Adipocyte (in vitro differentiated cells): ENCODE measurements at regions not wholly inside any gene's neighbourhood (a gene's known extent, or its start where the extent isn't known, plus 50 kb on each side); places are given as distances from the start of the nearest gene placed in this dataset.

Source experiments
- DNase-seq: peaks from one replicate; pipeline ENCODE4 v3.0.0-alpha.2; 2015; ENCODE audit warnings: low read depth
- H3K27me3 ChIP-seq: replicated peaks from 2 replicates; pipeline ENCODE4 v1.7.0; 2013; ENCODE audit warnings: mild to moderate bottlenecking, low read length, moderate library complexity; ENCODE audit not compliant: control insufficient read depth, insufficient read depth
- H3K36me3 ChIP-seq: 2 replicates; pipeline ENCODE4 v1.7.0; 2013; ENCODE audit warnings: low read length, mild to moderate bottlenecking, moderate library complexity; ENCODE audit not compliant: control insufficient read depth, insufficient read depth, severe bottlenecking
- H3K4me1 ChIP-seq: 2 replicates; pipeline ENCODE4 v1.7.0; 2013; ENCODE audit warnings: mild to moderate bottlenecking, low read length, moderate library complexity; ENCODE audit not compliant: control insufficient read depth, insufficient read depth
- H3K4me3 ChIP-seq: 2 replicates; pipeline ENCODE4 v1.7.0; 2013; ENCODE audit warnings: mild to moderate bottlenecking, low read length, moderate library complexity
- H3K9ac ChIP-seq: 2 replicates; pipeline ENCODE4 v1.7.0; 2013; ENCODE audit warnings: mild to moderate bottlenecking, low read length, moderate library complexity
- H3K9me3 ChIP-seq: 2 replicates; pipeline ENCODE4 v1.7.0; 2013; ENCODE audit warnings: mild to moderate bottlenecking, low read length, moderate library complexity; ENCODE audit not compliant: control insufficient read depth

GRCh38 chr12:28023156-28023887, 50.8 kb upstream of the PTHLH start:
- Histone ChIP-seq H3K36me3 (no peaks in the 10 kb centered on the region), H3K9ac (no peak overlapping the region), H3K27me3 (no peaks in the 10 kb centered on the region), H3K9me3 (no peaks in the 10 kb centered on the region), H3K4me1 (peaks cover 18% of the 10 kb centered on the region), H3K4me3 (no peak overlapping the region)
- DNase-seq, result peak; percentile 53

GRCh38 chr12:28024231-28024995, 51.9 kb upstream of the PTHLH start:
- Histone ChIP-seq H3K27me3 (no peaks in the 10 kb centered on the region), H3K9me3 (no peaks in the 10 kb centered on the region), H3K4me1 (peaks cover 18% of the 10 kb centered on the region), H3K36me3 (no peaks in the 10 kb centered on the region), H3K4me3 (no peak overlapping the region), H3K9ac (no peak overlapping the region)
- peak; percentile 34 for DNase-seq

- no peak for DNase-seq
Measured at GRCh38 chr12:28025821-28026505, 53.4 kb upstream of the PTHLH start.

GRCh38 chr12:28026701-28027100, 54.2 kb upstream of the PTHLH start:
- no peaks in the 10 kb centered on the region for H3K27me3 ChIP-seq
- H3K36me3 ChIP-seq, result no peaks in the 10 kb centered on the region
- H3K4me3 ChIP-seq, result no peak overlapping the region
- no peak overlapping the region for H3K9ac ChIP-seq
- H3K9me3 ChIP-seq, result no peaks in the 10 kb centered on the region
- no peak for DNase-seq
- peaks cover 18% of the 10 kb centered on the region for H3K4me1 ChIP-seq

More at GRCh38 chr12:28025821-28026505, 53.4 kb upstream of the PTHLH start:
- Histone ChIP-seq H3K36me3 (no peaks in the 10 kb centered on the region), H3K9ac (no peak overlapping the region), H3K4me1 (peaks cover 18% of the 10 kb centered on the region), H3K27me3 (no peaks in the 10 kb centered on the region), H3K9me3 (no peaks in the 10 kb centered on the region), H3K4me3 (no peak overlapping the region)

GRCh38 chr12:28027328-28027727, 54.8 kb upstream of the PTHLH start:
- no peaks in the 10 kb centered on the region for H3K27me3 ChIP-seq
- H3K9ac ChIP-seq, result no peak overlapping the region
- no peaks in the 10 kb centered on the region for H3K9me3 ChIP-seq
- DNase-seq, result no peak
- peak overlapping the region; percentile 15 for H3K4me3 ChIP-seq
- no peaks in the 10 kb centered on the region for H3K36me3 ChIP-seq
- peaks cover 18% of the 10 kb centered on the region for H3K4me1 ChIP-seq

GRCh38 chr12:28027947-28028724, 55.6 kb upstream of the PTHLH start:
- H3K4me1 ChIP-seq, result peaks cover 18% of the 10 kb centered on the region
- no peaks in the 10 kb centered on the region for H3K9me3 ChIP-seq
- H3K27me3 ChIP-seq, result no peaks in the 10 kb centered on the region
- H3K4me3 ChIP-seq, result no peak overlapping the region
- no peaks in the 10 kb centered on the region for H3K36me3 ChIP-seq
- no peak overlapping the region for H3K9ac ChIP-seq
- DNase-seq, result no peak

- Histone ChIP-seq H3K9ac (no peak overlapping the region), H3K36me3 (no peaks in the 10 kb centered on the region), H3K4me3 (no peak overlapping the region), H3K4me1 (peaks cover 5% of the 10 kb centered on the region), H3K9me3 (no peaks in the 10 kb centered on the region), H3K27me3 (no peaks in the 10 kb centered on the region)
- DNase-seq, result no peak
Measured at GRCh38 chr12:28032811-28033537, 60.4 kb upstream of the PTHLH start.

- no peaks in the 10 kb centered on the region for H3K27me3 ChIP-seq
- H3K4me3 ChIP-seq, result no peak overlapping the region
Measured at GRCh38 chr12:28033538-28033915, 61.0 kb upstream of the PTHLH start.

GRCh38 chr12:28034271-28034670, 61.7 kb upstream of the PTHLH start:
- H3K4me3 ChIP-seq, result no peak overlapping the region
- H3K9ac ChIP-seq, result no peak overlapping the region
- H3K27me3 ChIP-seq, result no peaks in the 10 kb centered on the region
- no peaks in the 10 kb centered on the region for H3K9me3 ChIP-seq
- no peaks in the 10 kb centered on the region for H3K36me3 ChIP-seq
- DNase-seq, result no peak
- peaks cover 3% of the 10 kb centered on the region for H3K4me1 ChIP-seq

More at GRCh38 chr12:28033538-28033915, 61.0 kb upstream of the PTHLH start:
- peaks cover 3% of the 10 kb centered on the region for H3K4me1 ChIP-seq
- no peaks in the 10 kb centered on the region for H3K9me3 ChIP-seq
- no peak overlapping the region for H3K9ac ChIP-seq
- DNase-seq, result no peak
- no peaks in the 10 kb centered on the region for H3K36me3 ChIP-seq

- peaks cover 3% of the 10 kb centered on the region for H3K4me1 ChIP-seq
- H3K36me3 ChIP-seq, result no peaks in the 10 kb centered on the region
- H3K9ac ChIP-seq, result no peak overlapping the region
- no peaks in the 10 kb centered on the region for H3K27me3 ChIP-seq
- no peak overlapping the region for H3K4me3 ChIP-seq
- peak; percentile 62 for DNase-seq
- H3K9me3 ChIP-seq, result no peaks in the 10 kb centered on the region
Measured at GRCh38 chr12:28035500-28035899, 63.0 kb upstream of the PTHLH start.
